ENCODE measurements at regions not wholly inside any gene's neighbourhood (a gene's known extent, or its start where the extent isn't known, plus 50 kb on each side); places are given as distances from the start of the nearest gene placed in this dataset.

- Histone ChIP-seq H3K9me3 (ENCODE audit: insufficient read depth, low read length) (no peaks in the 10 kb centered on the region), H3K9ac (ENCODE audit: low read length) (no peak overlapping the region), H3K4me2 (ENCODE audit: low read depth, low read length, poor library complexity, severe bottlenecking) (no peak overlapping the region), H3K79me2 (ENCODE audit: insufficient read depth, low read length) (no peaks in the 10 kb centered on the region), H4K20me1 (ENCODE audit: low read depth, low read length) (no peaks in the 10 kb centered on the region), H3K27ac (ENCODE audit: low read depth, low read length) (no peak overlapping the region), H3K4me3 (ENCODE audit: insufficient read depth, low read length, poor library complexity, severe bottlenecking) (no peak overlapping the region), H3F3A (ENCODE audit: insufficient read depth) (no peaks in the 10 kb centered on the region), H3K9me2 (replicated peaks; ENCODE audit: insufficient read depth, low read length) (no peaks in the 10 kb centered on the region), H3K36me3 (ENCODE audit: low read length) (no peaks in the 10 kb centered on the region), H3K27me3 (ENCODE audit: low read length) (no peaks in the 10 kb centered on the region), H2AFZ (ENCODE audit: low read depth, low read length, severe bottlenecking) (no peak overlapping the region)
- no peak for TF ChIP-seq CTCF (IDR thresholded peaks at IDR 0.05; ENCODE audit: insufficient read depth, low read length, poor library complexity, severe bottlenecking)
- no peak for TF ChIP-seq EZH2phosphoT487 (conservative IDR thresholded peaks at IDR 0.05; ENCODE audit: low read length)
Observed at GRCh38 chr6:51273228-51273961, 454.7 kb downstream of the TFAP2B start.

- H3K4me2 ChIP-seq (ENCODE audit: low read depth, low read length, poor library complexity, severe bottlenecking), result no peak overlapping the region
- TF ChIP-seq EZH2phosphoT487 (conservative IDR thresholded peaks at IDR 0.05; ENCODE audit: low read length) (no peak), CTCF (IDR thresholded peaks at IDR 0.05; ENCODE audit: insufficient read depth, low read length, poor library complexity, severe bottlenecking) (no peak)
- H3K79me2 ChIP-seq (ENCODE audit: insufficient read depth, low read length), result no peaks in the 10 kb centered on the region
- no peak overlapping the region for H3K27ac ChIP-seq (ENCODE audit: low read depth, low read length)
- no peak overlapping the region for H2AFZ ChIP-seq (ENCODE audit: low read depth, low read length, severe bottlenecking)
- no peak overlapping the region for H3K4me3 ChIP-seq (ENCODE audit: insufficient read depth, low read length, poor library complexity, severe bottlenecking)
- no peaks in the 10 kb centered on the region for H4K20me1 ChIP-seq (ENCODE audit: low read depth, low read length)
- no peaks in the 10 kb centered on the region for H3K27me3 ChIP-seq (ENCODE audit: low read length)
- no peaks in the 10 kb centered on the region for H3K9me2 ChIP-seq (replicated peaks; ENCODE audit: insufficient read depth, low read length)
- H3K9me3 ChIP-seq (ENCODE audit: insufficient read depth, low read length), result no peaks in the 10 kb centered on the region
- H3K36me3 ChIP-seq (ENCODE audit: low read length), result no peaks in the 10 kb centered on the region
- no peak overlapping the region for H3K9ac ChIP-seq (ENCODE audit: low read length)
- H3F3A ChIP-seq (ENCODE audit: insufficient read depth), result no peaks in the 10 kb centered on the region
Observed at GRCh38 chr6:51277474-51277873, 458.8 kb downstream of the TFAP2B start.

GRCh38 chr6:51282026-51282425 lies 463.4 kb downstream of the TFAP2B start:
- Histone ChIP-seq H3K27ac (ENCODE audit: low read depth, low read length) (no peak overlapping the region), H3K27me3 (ENCODE audit: low read length) (no peaks in the 10 kb centered on the region), H3K9me2 (replicated peaks; ENCODE audit: insufficient read depth, low read length) (no peaks in the 10 kb centered on the region), H3F3A (ENCODE audit: insufficient read depth) (no peaks in the 10 kb centered on the region), H2AFZ (ENCODE audit: low read depth, low read length, severe bottlenecking) (no peak overlapping the region), H3K9me3 (ENCODE audit: insufficient read depth, low read length) (no peaks in the 10 kb centered on the region), H3K4me3 (ENCODE audit: insufficient read depth, low read length, poor library complexity, severe bottlenecking) (no peak overlapping the region), H3K9ac (ENCODE audit: low read length) (no peak overlapping the region), H3K36me3 (ENCODE audit: low read length) (no peaks in the 10 kb centered on the region), H4K20me1 (ENCODE audit: low read depth, low read length) (no peaks in the 10 kb centered on the region), H3K79me2 (ENCODE audit: insufficient read depth, low read length) (no peaks in the 10 kb centered on the region), H3K4me2 (ENCODE audit: low read depth, low read length, poor library complexity, severe bottlenecking) (no peak overlapping the region)
- TF ChIP-seq EZH2phosphoT487 (conservative IDR thresholded peaks at IDR 0.05; ENCODE audit: low read length) (no peak), CTCF (IDR thresholded peaks at IDR 0.05; ENCODE audit: insufficient read depth, low read length, poor library complexity, severe bottlenecking) (no peak)
